Vagina (tissue), 2 donors: ENCODE measurements at regions not wholly inside any gene's neighbourhood (a gene's known extent, or its start where the extent isn't known, plus 50 kb on each side); places are given as distances from the start of the nearest gene placed in this dataset.

Source experiments
- CTCF ChIP-seq, 3 experiments: fragments of 450-650 bp in 2 of 3; fragments of 200-600 bp in 1 of 3; sonication (generic) in 1 of 3; IDR thresholded peaks; one replicate each; pipeline ENCODE4 v1.5.1; 2017 to 2019; ENCODE audit warnings: antibody characterized with exemption in 3 of 3, mild to moderate bottlenecking in 2 of 3, moderate library complexity in 2 of 3
- POLR2AphosphoS5 ChIP-seq, 2 donors: sonication (generic); formaldehyde crosslinking; IDR thresholded peaks; one replicate each; pipeline ENCODE4 v1.9.0; 2017; ENCODE audit warnings: antibody characterized with exemption in 2 of 2, mild to moderate bottlenecking in 2 of 2, low read depth in 1 of 2; ENCODE audit not compliant: insufficient read depth in 1 of 2

- no peak for TF ChIP-seq CTCF (IDR thresholded peaks at IDR 0.05)
- TF ChIP-seq POLR2AphosphoS5 (IDR thresholded peaks at IDR 0.05; ENCODE audit: insufficient read depth in 1 of 2, low read depth in 1 of 2), result no peak
These were observed 348.9 kb downstream of the DCHS2 start for GRCh38 chr4:154142664-154143063.
